Naive thymus-derived CD4-positive, alpha-beta T cell (primary cell): ENCODE measurements at regions not wholly inside any gene's neighbourhood (a gene's known extent, or its start where the extent isn't known, plus 50 kb on each side); places are given as distances from the start of the nearest gene placed in this dataset.

Source experiments
- ATAC-seq: fragments of 150-1000 bp; cut with Tn5 transposase; 2 replicates; pipeline ENCODE4 v1.10.0; 2021; ENCODE audit warnings: mild to moderate bottlenecking, moderate library complexity
- CTCF ChIA-PET: fragments of 350-600 bp; sonication (Branson Sonifier 250); formaldehyde crosslinking; loops from one replicate; lab custom pipeline; 2021; ENCODE audit warnings: antibody characterized with exemption; lab: Charles Lee
- POLR2A ChIA-PET: fragments of 350-600 bp; sonication (Branson Sonifier 250); formaldehyde crosslinking; loops from one replicate; lab custom pipeline; 2021; ENCODE audit warnings: antibody characterized with exemption, inconsistent platforms; lab: Charles Lee
- DNase-seq, 9 donors: peaks; one replicate each; pipeline versions ENCODE4 v3.0.0 to v3.0.0-alpha.2; 2020 to 2022; ENCODE audit warnings: mixed read lengths in 1 of 9
- H3K27ac ChIP-seq: one replicate; pipeline ENCODE4 v1.7.0; 2013; ENCODE audit warnings: mild to moderate bottlenecking, low read depth, low read length, moderate library complexity
- H3K27me3 ChIP-seq, 2 donors: one replicate each; pipeline ENCODE4 v1.7.0; 2013; ENCODE audit warnings: low read length in 2 of 2, mild to moderate bottlenecking in 2 of 2, moderate library complexity in 2 of 2; ENCODE audit not compliant: control insufficient read depth in 2 of 2, insufficient read depth in 2 of 2
- H3K36me3 ChIP-seq, 3 experiments: 1 replicate in 2 of 3; 2 replicates in 1 of 3; pipeline ENCODE4 v1.7.0; 2013; ENCODE audit warnings: low read length in 3 of 3, mild to moderate bottlenecking in 3 of 3, moderate library complexity in 1 of 3; ENCODE audit not compliant: insufficient read depth in 3 of 3, control insufficient read depth in 2 of 3
- H3K4me1 ChIP-seq, 2 donors: one replicate each; pipeline ENCODE4 v1.7.0; 2013; ENCODE audit warnings: low read length in 2 of 2, mild to moderate bottlenecking in 2 of 2, moderate library complexity in 1 of 2; ENCODE audit not compliant: control insufficient read depth in 2 of 2, insufficient read depth in 2 of 2
- H3K4me3 ChIP-seq: 2 replicates; pipeline ENCODE4 v1.7.0; 2013; ENCODE audit warnings: mild to moderate bottlenecking, low read length
- H3K9me3 ChIP-seq, 3 experiments: 1 replicate in 2 of 3; 2 replicates in 1 of 3; pipeline ENCODE4 v1.7.0; 2013; ENCODE audit warnings: low read length in 3 of 3; ENCODE audit not compliant: control insufficient read depth in 2 of 3
- H3K27ac Mint-ChIP-seq, 9 donors: one replicate each; pipeline ENCODE4 v1.8.0; 2020 to 2022; ENCODE audit warnings: mixed read lengths in 9 of 9, mild to moderate bottlenecking in 8 of 9, moderate library complexity in 5 of 9, inconsistent platforms in 2 of 9
- H3K27me3 Mint-ChIP-seq, 5 donors: one replicate each; pipeline ENCODE4 v1.8.0; 2021 to 2022; ENCODE audit warnings: mixed read lengths in 5 of 5, mild to moderate bottlenecking in 1 of 5
- H3K36me3 Mint-ChIP-seq, 5 donors: one replicate each; pipeline ENCODE4 v1.8.0; 2020 to 2022; ENCODE audit warnings: mixed read lengths in 5 of 5, mild to moderate bottlenecking in 3 of 5, inconsistent platforms in 1 of 5
- H3K4me1 Mint-ChIP-seq, 7 donors: one replicate each; pipeline ENCODE4 v1.8.0; 2020 to 2022; ENCODE audit warnings: mixed read lengths in 7 of 7, mild to moderate bottlenecking in 3 of 7, inconsistent platforms in 1 of 7
- H3K4me3 Mint-ChIP-seq, 10 donors: one replicate each; pipeline ENCODE4 v1.8.0; 2020 to 2022; ENCODE audit warnings: mild to moderate bottlenecking in 10 of 10, mixed read lengths in 10 of 10, moderate library complexity in 6 of 10, inconsistent platforms in 2 of 10
- H3K9me3 Mint-ChIP-seq, 11 donors: one replicate each; pipeline ENCODE4 v1.8.0; 2020 to 2022; ENCODE audit warnings: mixed read lengths in 11 of 11, mild to moderate bottlenecking in 4 of 11, inconsistent platforms in 1 of 11, moderate library complexity in 1 of 11
- intact Hi-C, 2 donors: fragments of 100-400 bp; cut with micrococcal nuclease; formaldehyde crosslinking; loops; one replicate each; pipeline ENCODE4 v1.15.1; 2023

DNA sequence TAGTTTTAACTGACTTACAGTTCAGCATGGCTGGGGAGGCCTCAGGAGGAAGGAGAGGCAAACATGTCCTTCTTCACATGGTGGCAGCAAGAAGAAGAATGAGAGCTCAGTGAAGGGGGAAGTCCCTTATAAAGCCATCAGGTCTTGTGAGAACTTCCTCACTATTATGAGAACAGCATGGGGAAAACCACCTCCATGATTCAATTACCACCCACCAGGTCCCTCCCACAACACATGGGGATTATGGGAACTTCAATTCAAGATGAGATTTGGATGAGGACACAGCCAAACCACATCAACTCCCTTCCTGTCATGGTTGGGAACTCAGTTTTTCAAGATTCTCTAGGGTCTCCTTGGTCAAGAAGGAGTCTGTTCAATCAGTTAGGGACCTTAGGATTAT lies 432.9 kb upstream of the CNTN5 start:
- Mint-ChIP-seq H3K36me3 (no peaks in the 10 kb centered on the region), H3K4me1 (no peaks in the 10 kb centered on the region), H3K27me3 (no peaks in the 10 kb centered on the region), H3K27ac (no peak overlapping the region), H3K4me3 (no peak overlapping the region), H3K9me3 (peaks cover 0 to 12% (median 5%) of the 10 kb centered on the region in 11 donors)
- ATAC-seq: no peak
- ChIA-PET CTCF (no interaction called here), POLR2A (no interaction called here)
- no peaks in the 10 kb centered on the region for H3K27me3 ChIP-seq
- no peak overlapping the region for H3K27ac ChIP-seq
- no peaks in the 10 kb centered on the region for H3K9me3 ChIP-seq
- DNase-seq: no peak
- H3K4me1 ChIP-seq: no peaks in the 10 kb centered on the region
- H3K36me3 ChIP-seq: no peaks in the 10 kb centered on the region
- intact Hi-C loops: no loop called here
- H3K4me3 ChIP-seq: no peak overlapping the region

DNA sequence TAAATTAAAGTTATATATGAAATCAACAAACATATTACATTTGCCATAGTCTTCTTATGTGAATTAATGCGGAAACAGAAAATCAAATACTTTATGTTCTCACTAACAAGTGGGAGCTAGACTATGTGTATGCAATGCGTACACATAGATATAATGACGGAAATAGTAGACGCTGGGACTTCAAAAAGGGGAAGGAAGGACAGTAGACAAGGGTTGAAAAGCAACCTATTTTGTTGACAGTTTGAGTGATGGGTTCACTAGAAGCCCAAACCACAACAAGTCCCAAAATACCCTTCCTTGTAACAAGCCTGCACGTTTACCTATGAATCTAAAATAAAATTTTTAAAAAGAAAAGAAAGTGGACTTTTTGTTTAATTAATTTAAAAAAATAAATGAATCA lies 430.8 kb upstream of the CNTN5 start:
- Histone ChIP-seq H3K27ac (no peak overlapping the region), H3K9me3 (no peaks in the 10 kb centered on the region), H3K4me3 (no peak overlapping the region), H3K36me3 (no peaks in the 10 kb centered on the region), H3K27me3 (no peaks in the 10 kb centered on the region), H3K4me1 (no peaks in the 10 kb centered on the region)
- Mint-ChIP-seq H3K9me3 (peaks cover 0 to 18% (median 8%) of the 10 kb centered on the region in 11 donors), H3K36me3 (no peaks in the 10 kb centered on the region), H3K27ac (no peak overlapping the region), H3K4me3 (no peak overlapping the region), H3K27me3 (no peaks in the 10 kb centered on the region), H3K4me1 (no peaks in the 10 kb centered on the region)
- intact Hi-C loops: no loop called here
- CTCF ChIA-PET: no interaction called here
- ATAC-seq (no peak), DNase-seq (no peak)
- POLR2A ChIA-PET: no interaction called here

DNA sequence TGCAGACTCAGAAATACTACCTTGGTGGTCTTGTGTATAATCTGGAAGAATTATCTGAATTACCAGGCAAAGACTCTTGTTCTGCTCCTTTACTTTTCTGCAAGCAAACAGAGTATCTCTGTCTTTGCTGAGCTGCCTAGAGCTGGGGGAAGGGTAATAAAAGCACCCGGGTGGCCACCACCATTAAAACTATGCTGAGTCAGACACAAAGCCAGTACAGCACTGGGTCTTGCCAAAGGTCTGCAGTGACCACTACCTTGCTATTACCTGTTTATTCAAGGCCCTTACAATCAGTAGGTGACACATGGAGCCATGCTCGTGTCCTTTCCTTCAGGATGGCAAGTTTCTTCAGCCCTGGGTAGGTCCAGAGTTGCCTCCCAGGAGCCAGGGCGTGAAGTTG lies 420.6 kb upstream of the CNTN5 start:
- no peaks in the 10 kb centered on the region for H3K4me1 Mint-ChIP-seq
- H3K27me3 Mint-ChIP-seq: no peaks in the 10 kb centered on the region
- Histone ChIP-seq H3K36me3 (no peaks in the 10 kb centered on the region), H3K27ac (no peak overlapping the region), H3K27me3 (no peaks in the 10 kb centered on the region), H3K4me3 (no peak overlapping the region), H3K9me3 (no peaks in the 10 kb centered on the region), H3K4me1 (no peaks in the 10 kb centered on the region)
- H3K36me3 Mint-ChIP-seq: no peaks in the 10 kb centered on the region
- no peak overlapping the region for H3K4me3 Mint-ChIP-seq
- intact Hi-C loops: no loop called here
- ChIA-PET CTCF (no interaction called here), POLR2A (no interaction called here)
- H3K9me3 Mint-ChIP-seq: peaks cover 0 to 32% (median 8%) of the 10 kb centered on the region in 11 donors
- no peak overlapping the region for H3K27ac Mint-ChIP-seq
- DNase-seq (no peak), ATAC-seq (no peak)

GRCh38 chr11:98600786-98601773 lies 419.7 kb upstream of the CNTN5 start:
- Histone ChIP-seq H3K36me3 (no peaks in the 10 kb centered on the region), H3K9me3 (no peaks in the 10 kb centered on the region), H3K4me3 (no peak overlapping the region), H3K27me3 (no peaks in the 10 kb centered on the region), H3K4me1 (no peaks in the 10 kb centered on the region), H3K27ac (no peak overlapping the region)
- Mint-ChIP-seq H3K4me3 (no peak overlapping the region), H3K36me3 (no peaks in the 10 kb centered on the region), H3K27me3 (no peaks in the 10 kb centered on the region), H3K9me3 (peaks cover 0 to 24% (median 9%) of the 10 kb centered on the region in 11 donors), H3K4me1 (no peaks in the 10 kb centered on the region), H3K27ac (no peak overlapping the region)
- CTCF ChIA-PET: no interaction called here
- ATAC-seq (no peak), DNase-seq (no peak)
- POLR2A ChIA-PET: no interaction called here
- intact Hi-C loops: no loop called here

DNA sequence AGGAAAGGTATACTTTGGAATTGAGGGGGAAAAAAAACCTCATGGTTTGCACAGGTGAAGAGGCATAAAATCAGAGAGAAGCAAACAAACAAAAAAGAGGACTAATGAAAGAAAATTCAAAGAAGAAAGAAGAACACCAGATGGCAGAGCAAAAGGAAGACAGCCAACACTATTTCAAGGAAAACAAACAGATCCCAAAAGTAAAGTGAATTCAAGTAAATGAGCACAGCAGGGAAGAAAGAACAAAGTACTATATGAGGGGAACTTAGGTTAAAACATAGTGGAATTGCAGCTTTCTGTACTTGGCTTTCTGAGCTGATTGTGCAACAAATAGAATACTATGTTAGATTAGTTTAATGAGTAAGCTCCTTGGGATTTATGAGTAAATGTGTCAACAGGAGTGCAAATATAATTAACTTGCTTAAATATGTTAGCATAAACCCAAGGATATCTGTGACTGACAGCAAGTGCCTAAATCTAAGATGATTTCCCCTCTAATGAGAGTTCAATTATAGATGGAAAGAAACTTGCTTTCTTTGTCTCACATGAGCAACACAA lies 404.6 kb upstream of the CNTN5 start:
- intact Hi-C loops: no loop called here

GRCh38 chr11:98621767-98622166 lies 399.0 kb upstream of the CNTN5 start:
- Mint-ChIP-seq H3K27me3 (no peaks in the 10 kb centered on the region), H3K36me3 (peaks cover 0 to 6% (median 0%) of the 10 kb centered on the region in 5 donors), H3K4me3 (no peak overlapping the region), H3K9me3 (peaks cover 5 to 54% (median 21%) of the 10 kb centered on the region in 11 donors), H3K4me1 (no peaks in the 10 kb centered on the region), H3K27ac (no peak overlapping the region)
- DNase-seq: no peak
- H3K36me3 ChIP-seq: no peaks in the 10 kb centered on the region
- intact Hi-C loops: no loop called here
- ATAC-seq: no peak
- H3K4me1 ChIP-seq: no peaks in the 10 kb centered on the region
- POLR2A ChIA-PET: no interaction called here
- H3K27ac ChIP-seq: no peak overlapping the region
- no peak overlapping the region for H3K4me3 ChIP-seq
- H3K9me3 ChIP-seq: peaks cover 0 to 4% (median 0%) of the 10 kb centered on the region in 3 experiments
- CTCF ChIA-PET: no interaction called here
- H3K27me3 ChIP-seq: no peaks in the 10 kb centered on the region

More for the DNA sequence above, 404.6 kb upstream of the CNTN5 start:
- Histone ChIP-seq H3K36me3 (no peaks in the 10 kb centered on the region), H3K4me3 (no peak overlapping the region), H3K27ac (no peak overlapping the region), H3K4me1 (no peaks in the 10 kb centered on the region), H3K9me3 (no peaks in the 10 kb centered on the region), H3K27me3 (no peaks in the 10 kb centered on the region)
- no peaks in the 10 kb centered on the region for H3K4me1 Mint-ChIP-seq
- peaks cover 0 to 4% (median 0%) of the 10 kb centered on the region in 5 donors for H3K36me3 Mint-ChIP-seq
- DNase-seq (no peak), ATAC-seq (no peak)
- no peaks in the 10 kb centered on the region for H3K27me3 Mint-ChIP-seq
- H3K9me3 Mint-ChIP-seq: peaks cover 0 to 44% (median 17%) of the 10 kb centered on the region in 11 donors
- H3K4me3 Mint-ChIP-seq: no peak overlapping the region
- H3K27ac Mint-ChIP-seq: no peak overlapping the region
- ChIA-PET POLR2A (no interaction called here), CTCF (interaction anchor here (0.6 kb wide), 1 partner anchor 394 kb away, joined by 3 read pairs; no protein-coding TSS in a partner anchor)
